ENCODE measurements at regions not wholly inside any gene's neighbourhood (a gene's known extent, or its start where the extent isn't known, plus 50 kb on each side); places are given as distances from the start of the nearest gene placed in this dataset.

GRCh38 chr2:53572696-53573095 lies 194.9 kb upstream of the CHAC2 start:
- Histone ChIP-seq H3K27me3 (no peaks in the 10 kb centered on the region), H3K9me3 (no peaks in the 10 kb centered on the region), H3K4me1 (ENCODE audit: insufficient read depth) (no peaks in the 10 kb centered on the region), H3K4me3 (no peak overlapping the region), H3K27ac (no peak overlapping the region), H3K36me3 (no peaks in the 10 kb centered on the region)
- no peak for DNase-seq
- TF ChIP-seq, protein P1, sequence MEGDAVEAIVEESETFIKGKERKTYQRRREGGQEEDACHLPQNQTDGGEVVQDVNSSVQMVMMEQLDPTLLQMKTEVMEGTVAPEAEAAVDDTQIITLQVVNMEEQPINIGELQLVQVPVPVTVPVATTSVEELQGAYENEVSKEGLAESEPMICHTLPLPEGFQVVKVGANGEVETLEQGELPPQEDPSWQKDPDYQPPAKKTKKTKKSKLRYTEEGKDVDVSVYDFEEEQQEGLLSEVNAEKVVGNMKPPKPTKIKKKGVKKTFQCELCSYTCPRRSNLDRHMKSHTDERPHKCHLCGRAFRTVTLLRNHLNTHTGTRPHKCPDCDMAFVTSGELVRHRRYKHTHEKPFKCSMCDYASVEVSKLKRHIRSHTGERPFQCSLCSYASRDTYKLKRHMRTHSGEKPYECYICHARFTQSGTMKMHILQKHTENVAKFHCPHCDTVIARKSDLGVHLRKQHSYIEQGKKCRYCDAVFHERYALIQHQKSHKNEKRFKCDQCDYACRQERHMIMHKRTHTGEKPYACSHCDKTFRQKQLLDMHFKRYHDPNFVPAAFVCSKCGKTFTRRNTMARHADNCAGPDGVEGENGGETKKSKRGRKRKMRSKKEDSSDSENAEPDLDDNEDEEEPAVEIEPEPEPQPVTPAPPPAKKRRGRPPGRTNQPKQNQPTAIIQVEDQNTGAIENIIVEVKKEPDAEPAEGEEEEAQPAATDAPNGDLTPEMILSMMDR (IDR thresholded peaks at IDR 0.05) = no peak
- TF ChIP-seq EP300 (IDR thresholded peaks at IDR 0.05) (no peak), POLR2A (IDR thresholded peaks at IDR 0.05) (no peak)
- 95 to 96% (median 95%) methylated on average over 1 of the region's 1 CpG for WGBS, 3 donors
- intact Hi-C loops (cut with DNase I) = no loop called here

DNA sequence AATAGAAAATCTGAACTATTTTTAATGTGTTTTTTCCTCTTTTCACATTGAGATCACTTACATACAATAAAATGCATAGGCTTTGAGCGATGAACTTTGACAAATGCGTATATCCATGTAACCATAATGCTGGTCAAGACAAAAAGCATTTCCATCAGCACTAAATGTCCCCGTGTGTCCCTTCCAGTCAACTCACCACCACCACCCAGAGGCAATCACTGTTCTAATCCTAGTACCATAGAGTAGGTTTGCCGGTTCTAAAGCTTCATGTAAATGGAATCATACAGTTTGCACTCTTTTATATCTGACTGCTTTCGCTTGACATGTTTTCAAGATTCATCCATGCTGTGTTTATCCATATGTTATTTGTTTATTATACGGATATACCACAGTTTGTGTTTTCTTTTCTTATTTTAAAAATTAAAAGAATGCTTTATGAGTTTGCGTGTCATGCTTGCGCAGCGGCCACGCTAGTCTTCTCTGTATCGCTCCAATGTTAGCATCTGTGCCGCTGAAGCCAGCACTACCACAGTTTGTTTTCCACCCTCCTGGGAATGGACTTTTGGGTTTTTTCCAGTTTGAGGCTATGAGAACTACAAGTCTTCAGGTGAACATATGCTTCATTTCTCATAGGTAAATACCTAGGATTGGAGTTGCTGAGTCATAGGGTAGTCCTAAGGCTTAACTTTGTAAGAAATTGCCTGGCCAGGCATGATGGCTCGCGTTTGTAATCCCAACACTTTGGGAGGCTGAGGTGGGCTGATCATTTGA lies 197.5 kb upstream of the CHAC2 start:
- no peak for DNase-seq
- Histone ChIP-seq H3K9me3 (no peaks in the 10 kb centered on the region), H3K27me3 (no peaks in the 10 kb centered on the region), H3K4me1 (ENCODE audit: insufficient read depth) (no peaks in the 10 kb centered on the region), H3K27ac (no peak overlapping the region), H3K36me3 (no peaks in the 10 kb centered on the region), H3K4me3 (no peak overlapping the region)
- intact Hi-C loops (cut with DNase I) = no loop called here
- 91 to 95% (median 94%) methylated on average over 14 of the region's 14 CpGs for WGBS, 3 donors
- TF ChIP-seq EP300 (IDR thresholded peaks at IDR 0.05) (no peak), POLR2A (IDR thresholded peaks at IDR 0.05) (no peak)
- TF ChIP-seq, protein P1 (IDR thresholded peaks at IDR 0.05) = no peak

DNA sequence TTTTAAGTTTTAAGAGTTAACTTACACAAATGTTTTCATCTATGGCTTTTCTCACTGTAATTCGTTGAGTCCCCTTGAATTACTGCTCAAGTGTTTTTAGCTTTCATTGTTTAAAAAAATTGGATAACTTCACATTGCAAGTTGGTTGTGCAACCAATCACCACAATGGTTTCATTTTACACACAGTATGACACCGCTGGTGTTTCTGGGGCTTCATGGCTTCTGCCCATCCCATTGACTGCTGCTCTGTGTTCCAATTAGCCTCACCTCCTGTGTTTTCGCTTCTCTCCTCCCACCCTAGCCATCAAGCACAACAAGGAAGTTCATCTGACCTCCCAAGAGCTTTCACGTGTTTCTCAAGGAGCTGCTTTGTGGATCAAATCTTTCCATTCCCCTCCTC lies 199.1 kb upstream of the CHAC2 start:
- Histone ChIP-seq H3K36me3 (no peaks in the 10 kb centered on the region), H3K9me3 (no peaks in the 10 kb centered on the region), H3K4me3 (no peak overlapping the region), H3K4me1 (ENCODE audit: insufficient read depth) (no peaks in the 10 kb centered on the region), H3K27ac (no peak overlapping the region), H3K27me3 (no peaks in the 10 kb centered on the region)
- DNase-seq = no peak
- TF ChIP-seq, protein P1 (IDR thresholded peaks at IDR 0.05) = no peak
- intact Hi-C loops (cut with DNase I) = no loop called here
- 40 to 51% (median 49%) methylated on average over 4 of the region's 4 CpGs for WGBS, 3 donors

- no peaks in the 10 kb centered on the region for H3K4me1 ChIP-seq (ENCODE audit: insufficient read depth)
- H3K27me3 ChIP-seq = no peaks in the 10 kb centered on the region
- intact Hi-C loops (cut with DNase I) = no loop called here
- TF ChIP-seq POLR2A (IDR thresholded peaks at IDR 0.05) (no peak), EP300 (IDR thresholded peaks at IDR 0.05) (no peak)
- TF ChIP-seq, protein P1 (IDR thresholded peaks at IDR 0.05) = no peak
- H3K27ac ChIP-seq = no peak overlapping the region
- H3K36me3 ChIP-seq = no peaks in the 10 kb centered on the region
- DNase-seq = no peak
- no peaks in the 10 kb centered on the region for H3K9me3 ChIP-seq
- no peak overlapping the region for H3K4me3 ChIP-seq
These were observed 200.5 kb upstream of the CHAC2 start for GRCh38 chr2:53567073-53567472.
